CD14-positive monocyte (primary cell): ENCODE measurements at regions not wholly inside any gene's neighbourhood (a gene's known extent, or its start where the extent isn't known, plus 50 kb on each side); places are given as distances from the start of the nearest gene placed in this dataset.

Experiments
- DNase-seq, 3 donors: peaks; one replicate each; pipeline ENCODE4 v3.0.0-alpha.2; 2011 to 2022
- H2AFZ ChIP-seq: 2 replicates; pipeline ENCODE4 v1.6.0; 2012; ENCODE audit warnings: mild to moderate bottlenecking, low read depth, low read length, inconsistent platforms; ENCODE audit not compliant: insufficient read depth, poor library complexity, severe bottlenecking
- H3K27ac ChIP-seq, 2 donors: 1 replicate in 1 of 2; 2 replicates in 1 of 2; pipeline ENCODE4 v1.5.1; 2012 to 2013; ENCODE audit warnings: low read length in 2 of 2, control low read depth in 1 of 2, inconsistent platforms in 1 of 2, low read depth in 1 of 2, mild to moderate bottlenecking in 1 of 2
- H3K27me3 ChIP-seq, 2 donors: one replicate each; pipeline versions ENCODE4 v1.6.0 to v1.6.1; 2011 to 2013; ENCODE audit warnings: low read length in 2 of 2; ENCODE audit not compliant: control insufficient read depth in 2 of 2, insufficient read depth in 2 of 2
- H3K36me3 ChIP-seq, 2 donors: replicated peaks in 1 of 2; 1 replicate in 1 of 2; 2 replicates in 1 of 2; pipeline versions ENCODE4 v1.5.1 to v1.6.1; 2012 to 2013; ENCODE audit warnings: low read length in 2 of 2, control low read depth in 1 of 2, inconsistent platforms in 1 of 2, mild to moderate bottlenecking in 1 of 2; ENCODE audit not compliant: insufficient read depth in 2 of 2, control insufficient read depth in 1 of 2
- H3K4me1 ChIP-seq, 2 donors: 1 replicate in 1 of 2; 2 replicates in 1 of 2; pipeline versions ENCODE4 v1.5.1 to v1.6.1; 2012 to 2013; ENCODE audit warnings: low read length in 2 of 2, control low read depth in 1 of 2, inconsistent platforms in 1 of 2, mild to moderate bottlenecking in 1 of 2, moderate library complexity in 1 of 2; ENCODE audit not compliant: insufficient read depth in 2 of 2, control insufficient read depth in 1 of 2
- H3K4me2 ChIP-seq: replicated peaks from 2 replicates; pipeline ENCODE3; 2012; ENCODE audit warnings: low read length, moderate library complexity, mild to moderate bottlenecking; ENCODE audit not compliant: poor library complexity, severe bottlenecking; ENCODE audit errors: extremely low read depth
- H3K4me3 ChIP-seq, 3 experiments: fragments of 200-600 bp in 1 of 3; sonication (generic) in 1 of 3; replicated peaks in 1 of 3; 1 replicate in 2 of 3; 2 replicates in 1 of 3; pipeline ENCODE4 v1.5.1; 2011 to 2013; ENCODE audit warnings: low read length in 3 of 3, mild to moderate bottlenecking in 3 of 3, control low read depth in 2 of 3, low read depth in 2 of 3, inconsistent platforms in 1 of 3, moderate library complexity in 1 of 3
- H3K79me2 ChIP-seq: 2 replicates; pipeline ENCODE4 v1.6.0; 2012; ENCODE audit warnings: mild to moderate bottlenecking, control low read depth, inconsistent platforms, low read length, moderate library complexity; ENCODE audit not compliant: insufficient read depth
- H3K9ac ChIP-seq: 2 replicates; pipeline ENCODE4 v1.6.0; 2017; ENCODE audit warnings: low read length, mild to moderate bottlenecking; ENCODE audit not compliant: insufficient read depth, poor library complexity, severe bottlenecking
- H3K9me3 ChIP-seq, 2 donors: replicated peaks in 1 of 2; 1 replicate in 1 of 2; 2 replicates in 1 of 2; pipeline versions ENCODE4 v1.5.1 to v1.6.1; 2012 to 2013; ENCODE audit warnings: low read length in 2 of 2, control low read depth in 1 of 2; ENCODE audit not compliant: control insufficient read depth in 1 of 2, insufficient read depth in 1 of 2
- H4K20me1 ChIP-seq: 2 replicates; pipeline ENCODE4 v1.6.0; 2012; ENCODE audit warnings: mild to moderate bottlenecking, low read length, control low read depth, moderate library complexity; ENCODE audit not compliant: insufficient read depth
- H3K27ac Mint-ChIP-seq, 7 donors: one replicate each; pipeline ENCODE4 v1.8.0; 2020; ENCODE audit warnings: mild to moderate bottlenecking in 7 of 7, mixed read lengths in 7 of 7, moderate library complexity in 6 of 7, inconsistent platforms in 2 of 7
- H3K27me3 Mint-ChIP-seq, 3 donors: one replicate each; pipeline ENCODE4 v1.8.0; 2021 to 2022; ENCODE audit warnings: low read depth in 3 of 3, mild to moderate bottlenecking in 3 of 3, mixed read lengths in 3 of 3, moderate library complexity in 3 of 3, inconsistent platforms in 1 of 3
- H3K36me3 Mint-ChIP-seq, 2 donors: one replicate each; pipeline ENCODE4 v1.8.0; 2020; ENCODE audit warnings: mixed read lengths in 2 of 2, inconsistent platforms in 1 of 2, mild to moderate bottlenecking in 1 of 2
- H3K4me1 Mint-ChIP-seq: one replicate; pipeline ENCODE4 v1.8.0; 2020; ENCODE audit warnings: mild to moderate bottlenecking, mixed read lengths
- H3K4me3 Mint-ChIP-seq, 2 donors: one replicate each; pipeline ENCODE4 v1.8.0; 2020; ENCODE audit warnings: mild to moderate bottlenecking in 2 of 2, mixed read lengths in 2 of 2, moderate library complexity in 1 of 2
- H3K9me3 Mint-ChIP-seq, 7 donors: one replicate each; pipeline ENCODE4 v1.8.0; 2020 to 2022; ENCODE audit warnings: mixed read lengths in 7 of 7, mild to moderate bottlenecking in 6 of 7, moderate library complexity in 6 of 7, inconsistent platforms in 2 of 7
- WGBS: methylation state at CpG from one replicate; pipeline ENCODE4 v1.1.5; 2013; ENCODE audit warnings: missing lambda C conversion rate; ENCODE audit not compliant: insufficient coverage; 5-methylcytosine and 5-hydroxymethylcytosine counted together
- intact Hi-C, 2 donors: fragments of 100-400 bp; cut with micrococcal nuclease; formaldehyde crosslinking; loops; one replicate each; pipeline versions ENCODE4 v1.15.0 to v1.15.1; 2023
- TF ChIP-seq, protein P1 (sequence below): fragments of 200-600 bp; IDR thresholded peaks from one replicate; pipeline ENCODE4 v1.8.0; 2022; ENCODE audit warnings: antibody characterized with exemption, mild to moderate bottlenecking

DNA sequence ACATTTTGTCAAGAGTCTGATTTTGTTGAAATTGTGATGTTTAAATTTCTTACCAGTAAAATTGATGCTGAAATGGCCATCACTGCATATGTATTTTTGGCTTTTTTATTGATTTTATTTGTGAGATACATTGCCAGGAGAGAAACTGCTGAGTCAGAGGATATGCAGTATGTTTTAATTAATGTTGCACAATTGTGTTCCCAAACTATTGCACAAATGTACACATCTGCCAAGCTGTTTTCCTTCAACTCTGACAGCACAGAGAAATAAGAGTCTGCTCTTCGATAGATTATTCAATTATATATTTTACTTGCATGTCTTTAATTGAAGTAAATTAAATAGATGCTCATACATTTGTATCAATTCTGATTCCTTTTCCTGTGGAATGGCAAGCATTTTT lies 640.2 kb upstream of the LUZP2 start:
- H4K20me1 ChIP-seq: no peaks in the 10 kb centered on the region
- H3K27ac ChIP-seq: no peak overlapping the region
- WGBS: no CpG with 5 or more reads among the region's 1 CpG
- H3K36me3 ChIP-seq: no peaks in the 10 kb centered on the region
- Mint-ChIP-seq H3K4me3 (no peak overlapping the region), H3K9me3 (no peaks in the 10 kb centered on the region), H3K27ac (no peak overlapping the region), H3K27me3 (peaks cover 0 to 2% (median 0%) of the 10 kb centered on the region in 3 donors), H3K4me1 (peaks cover 2% of the 10 kb centered on the region), H3K36me3 (no peaks in the 10 kb centered on the region)
- H3K4me3 ChIP-seq: no peak overlapping the region
- no peaks in the 10 kb centered on the region for H3K27me3 ChIP-seq
- H3K4me1 ChIP-seq: no peaks in the 10 kb centered on the region
- H3K79me2 ChIP-seq: no peaks in the 10 kb centered on the region
- no peak overlapping the region for H2AFZ ChIP-seq
- intact Hi-C loops: no loop called here
- DNase-seq: no peak
- H3K4me2 ChIP-seq: no peak overlapping the region
- no peak overlapping the region for H3K9ac ChIP-seq
- TF ChIP-seq, protein P1, sequence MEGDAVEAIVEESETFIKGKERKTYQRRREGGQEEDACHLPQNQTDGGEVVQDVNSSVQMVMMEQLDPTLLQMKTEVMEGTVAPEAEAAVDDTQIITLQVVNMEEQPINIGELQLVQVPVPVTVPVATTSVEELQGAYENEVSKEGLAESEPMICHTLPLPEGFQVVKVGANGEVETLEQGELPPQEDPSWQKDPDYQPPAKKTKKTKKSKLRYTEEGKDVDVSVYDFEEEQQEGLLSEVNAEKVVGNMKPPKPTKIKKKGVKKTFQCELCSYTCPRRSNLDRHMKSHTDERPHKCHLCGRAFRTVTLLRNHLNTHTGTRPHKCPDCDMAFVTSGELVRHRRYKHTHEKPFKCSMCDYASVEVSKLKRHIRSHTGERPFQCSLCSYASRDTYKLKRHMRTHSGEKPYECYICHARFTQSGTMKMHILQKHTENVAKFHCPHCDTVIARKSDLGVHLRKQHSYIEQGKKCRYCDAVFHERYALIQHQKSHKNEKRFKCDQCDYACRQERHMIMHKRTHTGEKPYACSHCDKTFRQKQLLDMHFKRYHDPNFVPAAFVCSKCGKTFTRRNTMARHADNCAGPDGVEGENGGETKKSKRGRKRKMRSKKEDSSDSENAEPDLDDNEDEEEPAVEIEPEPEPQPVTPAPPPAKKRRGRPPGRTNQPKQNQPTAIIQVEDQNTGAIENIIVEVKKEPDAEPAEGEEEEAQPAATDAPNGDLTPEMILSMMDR: no peak
- no peaks in the 10 kb centered on the region for H3K9me3 ChIP-seq

DNA sequence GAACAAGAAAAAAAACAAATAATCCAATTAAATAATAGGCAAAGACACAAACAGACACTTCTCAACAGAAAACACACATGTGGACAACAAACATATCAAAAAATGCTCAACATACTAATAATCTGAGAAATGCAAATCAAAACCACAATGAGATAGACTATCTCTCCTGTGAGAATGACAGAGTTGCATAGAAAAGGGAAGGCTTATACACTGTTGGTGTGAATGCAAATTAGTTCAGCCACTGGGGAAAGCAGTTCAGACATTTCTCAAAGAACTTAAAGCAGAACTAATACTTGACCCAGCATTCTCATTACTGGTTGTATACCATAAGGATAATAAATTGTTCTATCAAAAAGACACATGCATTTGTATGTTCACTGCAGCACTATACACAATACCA lies 637.8 kb upstream of the LUZP2 start:
- no peaks in the 10 kb centered on the region for H3K79me2 ChIP-seq
- no peak overlapping the region for H3K4me3 ChIP-seq
- no peak for DNase-seq
- Mint-ChIP-seq H3K36me3 (no peaks in the 10 kb centered on the region), H3K4me1 (peaks cover 2% of the 10 kb centered on the region), H3K27ac (no peak overlapping the region), H3K27me3 (peaks cover 0 to under 1% (median 0%) of the 10 kb centered on the region in 3 donors), H3K4me3 (no peak overlapping the region), H3K9me3 (peaks cover 0 to 3% (median 0%) of the 10 kb centered on the region in 7 donors)
- no peak overlapping the region for H3K4me2 ChIP-seq
- H3K27ac ChIP-seq: no peak overlapping the region
- no peaks in the 10 kb centered on the region for H3K27me3 ChIP-seq
- H3K9ac ChIP-seq: no peak overlapping the region
- H3K4me1 ChIP-seq: no peaks in the 10 kb centered on the region
- no peaks in the 10 kb centered on the region for H3K9me3 ChIP-seq
- no peaks in the 10 kb centered on the region for H4K20me1 ChIP-seq
- TF ChIP-seq, protein P1: no peak
- no peak overlapping the region for H2AFZ ChIP-seq
- intact Hi-C loops: no loop called here
- no peaks in the 10 kb centered on the region for H3K36me3 ChIP-seq
